Activated naive CD4-positive, alpha-beta T cell treated with anti-CD3 and anti-CD28 coated beads, Interleukin-2, amount 50 U/mL, for 24 hours (primary cell): ENCODE measurements at regions not wholly inside any gene's neighbourhood (a gene's known extent, or its start where the extent isn't known, plus 50 kb on each side); places are given as distances from the start of the nearest gene placed in this dataset.
"Not testable (repeated sequence)": the region's sequence is repeated elsewhere in the genome, so short reads cannot be mapped to it uniquely, and the experiment has no call there.

ENCODE experiments used
- H3K27ac Mint-ChIP-seq: one replicate; pipeline ENCODE4 v1.8.0; 2021; ENCODE audit warnings: mild to moderate bottlenecking, mixed read lengths
- H3K27me3 Mint-ChIP-seq: one replicate; pipeline ENCODE4 v1.8.0; 2021; ENCODE audit warnings: mixed read lengths
- H3K36me3 Mint-ChIP-seq: one replicate; pipeline ENCODE4 v1.8.0; 2021; ENCODE audit warnings: mixed read lengths
- H3K4me1 Mint-ChIP-seq: one replicate; pipeline ENCODE4 v1.8.0; 2021; ENCODE audit warnings: mixed read lengths
- H3K4me3 Mint-ChIP-seq: one replicate; pipeline ENCODE4 v1.8.0; 2021; ENCODE audit warnings: mild to moderate bottlenecking, mixed read lengths
- H3K9me3 Mint-ChIP-seq: one replicate; pipeline ENCODE4 v1.8.0; 2021; ENCODE audit warnings: mixed read lengths

DNA sequence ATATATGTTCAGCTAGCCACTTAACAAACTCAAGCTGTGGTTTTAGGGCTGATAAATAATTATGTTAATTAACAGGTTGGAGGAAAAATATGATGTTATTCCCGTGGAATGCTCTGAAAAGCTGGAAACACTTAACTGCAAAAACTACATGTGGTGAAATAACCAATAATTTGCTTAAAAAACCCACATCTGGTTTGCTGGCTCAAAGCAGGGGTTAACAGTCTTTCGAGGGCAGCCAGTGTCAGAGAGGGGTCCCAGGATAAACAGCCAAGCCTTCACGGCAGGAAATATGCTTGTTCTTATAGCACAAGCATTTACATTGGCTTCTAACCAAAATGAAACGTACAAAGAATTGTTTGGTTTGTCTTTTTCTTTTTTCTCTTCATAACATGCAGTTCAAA, 254.0 kb upstream of the GAS1 start:
- no peak overlapping the region for H3K27ac Mint-ChIP-seq
- H3K27me3 Mint-ChIP-seq, result peaks cover 9% of the 10 kb centered on the region
- H3K9me3 Mint-ChIP-seq, result no peaks in the 10 kb centered on the region
- no peaks in the 10 kb centered on the region for H3K36me3 Mint-ChIP-seq
- no peak overlapping the region for H3K4me3 Mint-ChIP-seq
- H3K4me1 Mint-ChIP-seq, result no peaks in the 10 kb centered on the region

DNA sequence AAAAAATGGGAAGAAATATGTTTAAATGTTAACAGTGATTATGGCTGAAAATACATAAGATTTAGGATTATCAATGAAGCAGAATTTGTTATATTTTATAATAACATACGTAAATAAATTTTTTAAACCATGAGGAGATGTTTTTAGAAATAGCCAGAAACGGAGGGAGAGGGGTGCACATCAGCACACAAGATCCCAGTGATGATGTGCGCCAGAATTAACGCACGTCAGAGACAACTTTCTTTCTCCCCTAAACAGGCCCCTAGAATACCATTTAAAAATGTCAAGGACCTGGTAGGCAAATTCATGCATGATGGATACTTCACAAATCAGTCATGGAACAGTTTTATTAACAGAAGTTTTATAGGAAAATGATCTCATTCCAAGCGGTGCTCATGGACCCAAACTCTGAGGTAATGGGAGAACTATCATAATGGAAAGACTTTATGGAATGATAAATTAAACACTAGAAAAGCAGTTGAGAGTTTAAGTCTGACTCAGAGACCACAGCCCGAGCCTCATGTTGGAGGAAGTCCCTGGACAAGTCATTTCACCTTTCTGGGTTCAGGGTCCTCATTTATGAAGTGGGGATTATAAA, 258.9 kb upstream of the GAS1 start:
- Mint-ChIP-seq H3K9me3 (no peaks in the 10 kb centered on the region), H3K27me3 (peaks cover 4% of the 10 kb centered on the region), H3K4me1 (no peaks in the 10 kb centered on the region), H3K27ac (no peak overlapping the region), H3K36me3 (no peaks in the 10 kb centered on the region), H3K4me3 (no peak overlapping the region)

DNA sequence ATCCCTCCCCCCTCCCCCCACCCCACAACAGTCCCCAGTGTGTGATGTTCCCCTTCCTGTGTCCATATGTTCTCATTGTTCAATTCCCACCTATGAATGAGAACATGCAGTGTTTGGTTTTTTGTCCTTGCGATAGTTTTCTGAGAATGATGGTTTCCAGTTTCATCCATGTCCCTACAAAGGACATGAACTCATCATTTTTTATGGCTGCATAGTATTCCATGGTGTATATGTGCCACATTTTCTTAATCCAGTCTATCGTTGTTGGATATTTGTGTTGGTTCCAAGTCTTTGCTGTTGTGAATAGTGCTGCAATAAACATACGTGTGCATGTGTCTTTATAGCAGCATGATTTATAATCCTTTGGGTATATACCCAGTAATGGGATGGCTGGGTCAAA, 263.4 kb upstream of the GAS1 start:
- not testable (repeated sequence) for H3K36me3 Mint-ChIP-seq, H3K4me3 Mint-ChIP-seq, H3K27ac Mint-ChIP-seq, H3K9me3 Mint-ChIP-seq, H3K4me1 Mint-ChIP-seq, H3K27me3 Mint-ChIP-seq

DNA sequence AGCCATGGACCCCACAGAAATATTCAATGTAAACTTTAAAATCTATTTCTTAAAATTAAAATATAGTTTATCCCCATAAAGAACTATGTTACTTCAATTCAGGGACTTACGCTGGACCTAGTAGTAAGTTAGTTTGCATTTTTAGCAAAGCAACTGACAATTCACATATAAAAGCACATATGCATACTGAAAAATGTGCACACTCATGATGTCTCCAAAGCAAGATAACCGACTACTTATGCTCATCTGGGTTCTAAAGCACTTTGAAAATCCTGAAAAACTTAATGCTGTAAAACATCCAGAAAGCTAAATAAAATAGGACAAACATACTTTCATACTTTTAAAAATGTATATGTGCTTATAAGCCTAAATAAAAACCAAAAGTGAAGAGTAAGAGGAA, 264.4 kb upstream of the GAS1 start:
- Mint-ChIP-seq H3K36me3 (no peaks in the 10 kb centered on the region), H3K27me3 (peaks cover 5% of the 10 kb centered on the region), H3K4me3 (no peak overlapping the region), H3K27ac (no peak overlapping the region), H3K9me3 (no peaks in the 10 kb centered on the region), H3K4me1 (no peaks in the 10 kb centered on the region)

DNA sequence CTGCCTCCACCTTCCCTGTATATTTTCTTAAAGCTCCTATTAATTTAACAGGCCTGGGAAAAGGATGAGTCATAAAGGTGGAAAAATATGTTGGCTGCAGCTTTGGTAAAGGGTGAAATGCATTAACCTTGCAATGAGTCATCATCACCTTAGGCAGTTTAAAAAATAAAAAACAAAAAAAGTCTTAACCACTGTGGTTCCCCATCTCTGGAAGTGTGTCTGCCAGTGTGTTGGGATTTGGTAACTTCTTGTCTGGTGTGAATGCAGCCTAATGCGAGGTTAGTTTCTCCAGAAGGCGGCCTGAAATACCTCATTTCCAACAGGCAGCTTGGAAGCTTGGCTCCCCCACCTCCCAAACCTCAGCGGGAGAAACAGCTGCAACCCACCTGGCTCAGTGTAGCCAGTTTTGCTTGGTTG, 265.3 kb upstream of the GAS1 start:
- H3K36me3 Mint-ChIP-seq, result no peaks in the 10 kb centered on the region
- peaks cover 3% of the 10 kb centered on the region for H3K27me3 Mint-ChIP-seq
- no peaks in the 10 kb centered on the region for H3K4me1 Mint-ChIP-seq
- no peak overlapping the region for H3K27ac Mint-ChIP-seq
- no peaks in the 10 kb centered on the region for H3K9me3 Mint-ChIP-seq
- H3K4me3 Mint-ChIP-seq, result no peak overlapping the region

DNA sequence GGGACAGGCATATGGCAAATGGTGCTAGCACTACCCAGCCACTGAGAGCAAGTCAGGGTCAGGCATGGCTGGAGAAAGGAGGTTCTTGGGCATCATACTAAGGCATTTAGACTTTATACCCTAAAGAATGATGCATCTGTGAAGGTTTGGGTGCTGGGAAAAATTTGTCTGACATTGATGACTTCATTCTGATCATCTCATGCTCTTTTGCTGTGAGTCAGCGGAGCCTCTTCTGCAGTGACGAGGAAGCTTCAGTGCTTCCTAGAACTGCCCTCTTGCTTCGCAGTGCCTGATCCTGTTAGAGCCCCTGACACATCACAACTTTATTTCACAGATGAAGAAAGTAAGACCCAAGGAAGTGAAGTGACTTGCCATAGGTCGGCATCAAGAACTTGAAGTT, 266.6 kb upstream of the GAS1 start:
- H3K36me3 Mint-ChIP-seq, result no peaks in the 10 kb centered on the region
- no peaks in the 10 kb centered on the region for H3K4me1 Mint-ChIP-seq
- H3K4me3 Mint-ChIP-seq, result no peak overlapping the region
- H3K27ac Mint-ChIP-seq, result no peak overlapping the region
- peaks cover 3% of the 10 kb centered on the region for H3K27me3 Mint-ChIP-seq
- no peaks in the 10 kb centered on the region for H3K9me3 Mint-ChIP-seq

DNA sequence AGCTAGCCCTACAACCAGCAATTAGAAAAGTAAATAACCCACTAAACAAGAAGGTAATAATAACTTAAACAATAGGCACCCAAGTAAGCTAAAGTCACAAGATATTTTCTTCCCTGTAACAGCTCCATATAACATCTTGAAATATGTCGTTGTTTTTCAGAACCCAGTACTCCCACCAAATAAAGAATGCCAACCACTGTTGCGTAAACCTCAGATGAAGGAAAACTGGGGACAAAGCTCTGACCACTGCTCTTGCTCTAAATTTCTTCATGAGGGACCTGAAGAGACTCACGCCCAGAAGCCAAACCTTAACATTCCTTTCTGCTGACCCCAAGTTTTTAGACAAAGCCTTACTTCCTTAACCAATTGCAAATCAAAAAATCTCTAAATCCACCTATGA, 267.7 kb upstream of the GAS1 start:
- Mint-ChIP-seq H3K9me3 (no peaks in the 10 kb centered on the region), H3K27me3 (peaks cover 2% of the 10 kb centered on the region), H3K27ac (no peak overlapping the region), H3K4me3 (no peak overlapping the region), H3K4me1 (no peaks in the 10 kb centered on the region), H3K36me3 (no peaks in the 10 kb centered on the region)

DNA sequence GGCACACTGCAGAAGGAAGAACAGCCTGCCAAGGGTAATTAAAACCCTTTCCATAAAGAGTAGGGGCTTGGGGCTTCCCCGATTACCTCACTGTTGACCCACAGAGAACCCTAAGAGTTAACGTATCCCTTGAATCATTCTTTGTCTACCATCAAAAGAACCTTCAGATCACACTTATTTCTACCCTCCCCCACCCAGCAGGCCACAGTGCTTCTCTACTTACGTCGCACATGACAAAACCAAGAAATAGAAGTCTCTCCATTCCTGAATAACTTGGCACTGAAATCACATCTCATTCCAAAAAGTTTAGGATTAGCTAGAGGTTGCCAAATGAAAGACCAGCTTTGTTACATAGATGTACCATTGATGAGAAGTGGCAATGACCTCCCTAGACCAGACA, 268.7 kb upstream of the GAS1 start:
- peaks cover 2% of the 10 kb centered on the region for H3K27me3 Mint-ChIP-seq
- no peak overlapping the region for H3K4me3 Mint-ChIP-seq
- H3K36me3 Mint-ChIP-seq, result no peaks in the 10 kb centered on the region
- no peaks in the 10 kb centered on the region for H3K4me1 Mint-ChIP-seq
- H3K27ac Mint-ChIP-seq, result no peak overlapping the region
- H3K9me3 Mint-ChIP-seq, result no peaks in the 10 kb centered on the region

DNA sequence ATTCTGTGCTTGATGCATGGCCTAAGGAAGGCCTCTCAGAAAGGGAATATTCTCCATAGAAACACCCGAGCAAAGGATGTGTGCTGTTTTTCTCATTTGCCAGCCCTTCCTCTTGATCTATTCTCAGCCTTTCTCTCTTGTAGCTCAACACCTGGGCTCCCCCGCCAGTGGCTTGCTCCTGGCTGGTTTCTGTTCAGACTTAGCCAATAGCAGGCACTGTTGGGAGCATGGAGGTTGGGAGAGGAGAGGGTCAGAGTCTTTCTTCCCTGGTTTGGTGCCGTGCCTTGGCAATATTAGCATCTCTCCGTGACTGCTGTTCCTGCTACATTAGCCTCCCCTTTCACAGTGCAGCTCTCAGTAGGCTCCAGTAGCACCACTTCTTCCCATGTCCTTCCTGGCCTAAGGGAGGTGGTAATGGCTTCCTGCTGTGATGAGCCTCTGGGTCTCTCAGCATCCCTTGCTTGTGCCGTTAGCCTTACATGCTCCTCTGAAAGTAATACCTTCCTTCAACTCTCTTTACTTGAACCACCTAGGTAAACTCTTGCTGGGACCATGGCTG, 269.7 kb upstream of the GAS1 start:
- no peak overlapping the region for H3K27ac Mint-ChIP-seq
- H3K36me3 Mint-ChIP-seq, result no peaks in the 10 kb centered on the region
- H3K27me3 Mint-ChIP-seq, result peaks cover 4% of the 10 kb centered on the region
- no peaks in the 10 kb centered on the region for H3K4me1 Mint-ChIP-seq
- H3K4me3 Mint-ChIP-seq, result no peak overlapping the region
- H3K9me3 Mint-ChIP-seq, result no peaks in the 10 kb centered on the region

DNA sequence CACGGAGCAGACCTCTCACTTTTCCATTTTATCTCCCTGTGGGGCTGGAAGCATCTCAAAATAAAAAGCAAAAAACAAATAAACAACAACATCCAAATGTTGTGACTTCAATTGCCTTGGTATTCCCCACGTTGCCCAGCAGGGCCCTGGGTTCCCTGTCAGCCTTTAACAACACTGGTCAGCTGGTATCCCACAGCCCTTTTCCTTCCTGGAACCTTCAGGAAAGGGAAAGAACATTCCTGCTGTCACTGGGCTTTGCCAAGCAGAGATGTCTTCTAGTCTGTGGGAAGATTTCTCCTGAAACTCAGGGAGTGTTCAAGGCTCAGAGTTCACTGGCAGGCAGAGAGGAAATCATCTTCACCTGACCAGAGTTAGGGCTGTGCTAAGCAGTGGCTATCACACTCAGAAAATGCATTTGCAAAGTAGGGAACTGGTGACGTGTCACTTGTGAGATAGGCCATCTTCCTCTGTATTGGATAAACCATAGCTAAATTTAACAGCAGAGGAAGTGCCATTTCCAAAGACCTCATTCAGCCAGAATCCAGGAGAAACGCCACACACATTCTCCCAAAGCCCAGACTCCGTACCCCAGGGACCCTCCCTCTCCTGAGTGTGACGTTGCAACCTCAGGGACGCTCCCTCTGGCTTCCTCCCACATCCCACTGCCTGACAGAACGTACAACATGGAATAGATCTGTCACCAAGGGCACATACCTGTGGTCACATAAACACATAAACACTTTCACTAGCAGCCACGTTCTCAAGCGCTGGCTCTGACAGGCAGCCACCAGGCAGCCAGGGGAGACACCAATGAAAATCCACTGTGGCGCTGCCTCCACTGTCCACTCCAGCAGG, 274.0 kb upstream of the DAPK1 start:
- H3K4me3 Mint-ChIP-seq, result no peak overlapping the region
- peaks cover 2% of the 10 kb centered on the region for H3K27me3 Mint-ChIP-seq
- H3K27ac Mint-ChIP-seq, result no peak overlapping the region
- H3K4me1 Mint-ChIP-seq, result no peaks in the 10 kb centered on the region
- no peaks in the 10 kb centered on the region for H3K36me3 Mint-ChIP-seq
- no peaks in the 10 kb centered on the region for H3K9me3 Mint-ChIP-seq

DNA sequence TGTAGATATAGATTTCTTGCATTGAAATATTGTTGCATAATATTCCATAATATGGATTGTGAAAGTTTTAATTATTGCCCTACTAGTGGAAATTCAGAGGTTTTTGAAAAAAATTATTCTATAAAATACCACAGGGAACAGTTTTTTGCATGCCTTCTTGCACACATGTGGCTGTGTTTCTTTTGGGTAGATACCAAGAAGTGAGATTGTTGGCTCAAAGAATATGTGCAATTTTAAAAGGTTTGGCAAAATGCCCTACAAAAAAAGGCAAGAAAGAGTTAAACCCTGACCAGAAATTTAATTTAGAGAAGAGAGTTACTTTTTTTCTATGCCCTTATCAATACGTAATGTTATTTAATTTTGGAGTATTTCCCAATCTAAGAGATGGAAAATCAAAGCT, 270.8 kb upstream of the DAPK1 start:
- no peak overlapping the region for H3K27ac Mint-ChIP-seq
- H3K4me3 Mint-ChIP-seq, result no peak overlapping the region

DNA sequence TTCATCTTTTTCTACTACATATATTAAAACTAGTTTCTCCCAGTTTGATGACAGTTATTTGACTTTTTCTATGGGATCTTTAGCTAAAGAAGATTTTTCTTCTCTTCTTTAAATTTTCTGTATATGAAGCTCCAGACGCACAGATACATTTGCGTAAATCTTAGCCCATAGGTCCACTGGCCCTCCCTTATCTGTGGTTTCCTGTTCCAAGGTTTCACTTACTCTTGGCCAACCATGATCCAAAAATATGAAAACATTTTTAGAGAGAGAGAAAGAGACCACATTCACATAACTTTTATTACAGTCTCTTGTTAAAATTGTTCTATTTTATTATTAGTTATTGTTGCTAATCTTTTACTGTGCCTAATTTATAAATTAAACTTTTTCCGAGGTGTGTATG, 270.2 kb upstream of the DAPK1 start:
- Mint-ChIP-seq H3K27me3 (no peaks in the 10 kb centered on the region), H3K9me3 (no peaks in the 10 kb centered on the region), H3K4me3 (no peak overlapping the region), H3K4me1 (no peaks in the 10 kb centered on the region), H3K27ac (no peak overlapping the region), H3K36me3 (no peaks in the 10 kb centered on the region)

More for the DNA sequence above, 270.8 kb upstream of the DAPK1 start:
- no peaks in the 10 kb centered on the region for H3K36me3 Mint-ChIP-seq
- H3K9me3 Mint-ChIP-seq, result no peaks in the 10 kb centered on the region
- H3K4me1 Mint-ChIP-seq, result no peaks in the 10 kb centered on the region
- H3K27me3 Mint-ChIP-seq, result peaks cover under 1% of the 10 kb centered on the region

DNA sequence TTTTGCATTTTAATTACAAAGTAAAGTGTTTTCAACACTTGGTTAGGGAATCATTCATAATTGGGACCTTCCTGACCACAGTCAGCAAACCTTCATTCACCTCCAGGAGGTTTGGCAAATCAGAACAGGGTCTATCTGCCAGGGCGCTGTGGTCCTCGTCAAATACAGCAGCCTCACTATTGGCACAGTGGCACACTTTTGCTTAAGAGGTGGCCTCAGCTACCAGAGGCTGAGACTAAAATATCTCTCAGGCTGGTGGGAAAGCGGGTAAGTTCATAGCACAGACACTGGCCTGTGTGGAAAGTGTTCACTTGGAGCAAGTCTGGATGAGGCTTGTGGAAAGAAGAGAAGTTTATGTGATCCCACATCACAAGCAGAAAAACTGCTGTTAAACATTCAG, 268.6 kb upstream of the DAPK1 start:
- H3K4me3 Mint-ChIP-seq, result no peak overlapping the region
- H3K36me3 Mint-ChIP-seq, result no peaks in the 10 kb centered on the region
- H3K27ac Mint-ChIP-seq, result no peak overlapping the region
- H3K27me3 Mint-ChIP-seq, result no peaks in the 10 kb centered on the region
- H3K4me1 Mint-ChIP-seq, result no peaks in the 10 kb centered on the region
- no peaks in the 10 kb centered on the region for H3K9me3 Mint-ChIP-seq

DNA sequence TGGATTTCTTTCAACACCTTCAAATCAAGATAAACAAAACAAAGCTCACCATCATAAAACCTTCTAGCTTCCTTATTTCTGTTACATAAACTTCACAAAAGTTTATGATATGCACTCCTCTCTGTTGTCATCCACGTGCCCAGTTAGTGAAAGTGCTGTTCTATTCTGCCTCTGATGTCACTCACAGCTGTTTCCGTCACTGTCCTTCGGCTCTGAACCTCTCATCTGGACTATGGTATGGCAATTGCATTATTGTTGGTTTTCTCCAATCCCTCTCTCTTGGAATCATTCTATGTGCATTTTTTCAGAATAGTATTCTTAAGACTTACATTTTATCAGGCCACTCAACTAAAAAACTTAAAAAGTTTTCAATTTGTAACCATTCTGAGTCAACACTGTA, 264.2 kb upstream of the DAPK1 start:
- H3K4me3 Mint-ChIP-seq, result no peak overlapping the region
- H3K27me3 Mint-ChIP-seq, result no peaks in the 10 kb centered on the region
- no peaks in the 10 kb centered on the region for H3K36me3 Mint-ChIP-seq
- no peaks in the 10 kb centered on the region for H3K9me3 Mint-ChIP-seq
- no peaks in the 10 kb centered on the region for H3K4me1 Mint-ChIP-seq
- H3K27ac Mint-ChIP-seq, result no peak overlapping the region

DNA sequence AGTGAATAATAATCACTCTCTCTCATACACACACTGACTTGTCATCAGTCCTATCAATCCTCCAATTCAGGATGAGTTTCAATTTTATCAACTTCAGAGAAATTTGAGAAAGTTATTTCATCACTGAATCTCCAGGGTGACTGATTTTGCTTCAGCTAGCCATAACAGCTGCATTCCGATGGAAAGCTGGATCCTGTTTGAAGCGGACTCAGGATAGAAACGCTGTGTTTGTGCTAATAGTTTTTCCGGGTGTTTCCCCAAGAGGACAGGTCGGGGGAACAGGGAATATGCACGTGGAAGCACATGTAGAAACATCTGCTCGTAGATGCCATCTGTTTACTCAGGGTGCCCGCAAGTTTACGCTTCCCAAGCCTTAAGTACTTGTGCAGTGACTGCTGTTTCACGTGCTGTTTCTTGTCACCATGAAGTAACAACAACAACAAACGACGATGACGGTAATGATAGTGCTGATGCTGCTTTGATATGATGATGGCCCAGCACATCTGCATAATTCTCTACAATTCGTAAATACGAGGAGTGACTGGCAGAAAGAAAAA, 263.7 kb upstream of the DAPK1 start:
- H3K4me3 Mint-ChIP-seq, result no peak overlapping the region
- H3K9me3 Mint-ChIP-seq, result no peaks in the 10 kb centered on the region
- H3K27ac Mint-ChIP-seq, result no peak overlapping the region
- H3K36me3 Mint-ChIP-seq, result no peaks in the 10 kb centered on the region
- H3K27me3 Mint-ChIP-seq, result no peaks in the 10 kb centered on the region
- H3K4me1 Mint-ChIP-seq, result no peaks in the 10 kb centered on the region

DNA sequence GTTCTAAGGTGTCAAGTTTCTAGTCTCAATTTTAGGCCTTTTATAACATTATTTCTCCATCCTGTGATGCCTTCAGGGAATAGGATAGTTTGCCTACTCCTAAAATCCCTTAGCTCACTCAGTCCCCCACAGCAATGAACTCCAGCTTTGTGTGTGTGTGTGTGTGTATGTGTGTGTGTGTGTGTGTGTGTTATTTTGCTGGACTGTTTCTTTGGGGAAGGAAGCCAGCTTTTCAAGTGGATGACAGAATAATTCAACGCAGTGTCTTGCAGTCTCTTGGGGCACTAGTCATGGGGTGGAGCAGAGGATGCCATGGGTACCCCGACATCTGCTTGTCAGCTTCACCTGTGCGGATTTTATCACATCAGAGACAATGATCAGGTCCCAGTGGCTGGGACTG, 262.8 kb upstream of the DAPK1 start:
- Mint-ChIP-seq H3K4me3 (no peak overlapping the region), H3K4me1 (no peaks in the 10 kb centered on the region), H3K36me3 (no peaks in the 10 kb centered on the region), H3K9me3 (no peaks in the 10 kb centered on the region), H3K27ac (no peak overlapping the region), H3K27me3 (no peaks in the 10 kb centered on the region)
